ENCODE measurements at regions not wholly inside any gene's neighbourhood (a gene's known extent, or its start where the extent isn't known, plus 50 kb on each side); places are given as distances from the start of the nearest gene placed in this dataset.

DNA sequence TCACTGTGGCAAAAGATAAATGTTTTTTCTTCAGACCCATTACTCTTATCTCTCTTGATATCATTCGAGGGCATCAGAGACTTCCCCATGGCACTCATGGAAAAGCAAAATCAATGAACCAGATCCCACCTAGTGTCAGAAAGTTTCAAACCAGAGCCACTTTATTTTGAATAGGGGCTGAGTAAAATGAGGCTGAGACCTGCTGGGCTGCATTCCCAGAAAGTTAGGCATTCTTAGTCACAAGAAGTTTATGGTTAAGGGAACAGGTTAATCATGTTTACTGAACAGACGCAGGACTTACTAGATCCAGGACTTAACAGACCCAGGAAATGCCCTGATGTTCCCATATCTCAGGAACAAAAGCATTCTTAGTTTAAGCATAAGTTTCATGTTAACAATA, 369.9 kb downstream of the BTBD3 start:
- TF ChIP-seq, protein P1, sequence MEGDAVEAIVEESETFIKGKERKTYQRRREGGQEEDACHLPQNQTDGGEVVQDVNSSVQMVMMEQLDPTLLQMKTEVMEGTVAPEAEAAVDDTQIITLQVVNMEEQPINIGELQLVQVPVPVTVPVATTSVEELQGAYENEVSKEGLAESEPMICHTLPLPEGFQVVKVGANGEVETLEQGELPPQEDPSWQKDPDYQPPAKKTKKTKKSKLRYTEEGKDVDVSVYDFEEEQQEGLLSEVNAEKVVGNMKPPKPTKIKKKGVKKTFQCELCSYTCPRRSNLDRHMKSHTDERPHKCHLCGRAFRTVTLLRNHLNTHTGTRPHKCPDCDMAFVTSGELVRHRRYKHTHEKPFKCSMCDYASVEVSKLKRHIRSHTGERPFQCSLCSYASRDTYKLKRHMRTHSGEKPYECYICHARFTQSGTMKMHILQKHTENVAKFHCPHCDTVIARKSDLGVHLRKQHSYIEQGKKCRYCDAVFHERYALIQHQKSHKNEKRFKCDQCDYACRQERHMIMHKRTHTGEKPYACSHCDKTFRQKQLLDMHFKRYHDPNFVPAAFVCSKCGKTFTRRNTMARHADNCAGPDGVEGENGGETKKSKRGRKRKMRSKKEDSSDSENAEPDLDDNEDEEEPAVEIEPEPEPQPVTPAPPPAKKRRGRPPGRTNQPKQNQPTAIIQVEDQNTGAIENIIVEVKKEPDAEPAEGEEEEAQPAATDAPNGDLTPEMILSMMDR (IDR thresholded peaks at IDR 0.05; ENCODE audit: low read depth, low read length) = no peak
- DNase-seq (ENCODE audit: low read depth, low spot score) = no peak
- no peak overlapping the region for H3K4me3 ChIP-seq (ENCODE audit: low read depth, low read length)
- in situ Hi-C loops (cut with HindIII; ENCODE audit: low sequenced_read_pairs) = no loop called here

DNA sequence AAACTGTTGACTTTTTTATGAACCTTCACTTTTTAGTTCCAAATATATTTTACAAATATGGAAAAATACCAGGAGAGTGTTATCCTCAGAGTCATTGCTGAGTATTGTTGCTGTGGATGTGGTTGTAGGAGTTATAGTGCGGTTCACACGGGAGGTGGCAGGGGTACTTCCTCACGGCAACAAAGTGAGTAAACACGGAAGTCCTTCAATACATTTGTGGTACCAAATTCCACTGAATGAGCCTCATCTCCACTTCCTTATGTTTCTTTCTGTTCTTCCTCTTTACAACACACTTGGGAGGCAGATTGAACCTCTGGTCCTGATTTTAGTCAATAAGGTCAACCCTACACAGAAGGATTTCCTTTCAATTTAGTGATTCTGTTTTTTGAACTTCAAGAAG, 371.8 kb downstream of the BTBD3 start:
- DNase-seq (ENCODE audit: low read depth, low spot score) = no peak
- TF ChIP-seq, protein P1 (IDR thresholded peaks at IDR 0.05; ENCODE audit: low read depth, low read length) = no peak
- no peak overlapping the region for H3K4me3 ChIP-seq (ENCODE audit: low read depth, low read length)
- in situ Hi-C loops (cut with HindIII; ENCODE audit: low sequenced_read_pairs) = no loop called here

DNA sequence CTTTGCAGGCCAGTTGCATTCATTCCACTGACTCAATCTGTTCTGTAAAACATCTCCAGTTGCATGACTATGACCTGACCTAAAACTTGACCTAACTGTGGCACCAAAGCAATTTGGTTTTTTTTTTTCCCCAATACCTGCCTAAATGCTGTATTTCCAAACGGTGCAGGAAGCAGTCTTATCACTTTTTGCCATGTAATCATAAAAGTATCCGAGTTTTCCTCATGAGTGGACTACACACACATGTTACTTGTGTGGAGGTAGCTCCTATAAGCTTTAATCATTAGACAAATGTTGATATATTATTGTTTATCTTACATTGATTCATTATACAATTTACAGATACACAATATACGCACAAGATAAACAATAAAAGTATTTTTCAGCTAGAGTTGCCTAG, 373.7 kb downstream of the BTBD3 start:
- TF ChIP-seq, protein P1 (IDR thresholded peaks at IDR 0.05; ENCODE audit: low read depth, low read length) = no peak
- H3K4me3 ChIP-seq (ENCODE audit: low read depth, low read length) = no peak overlapping the region
- DNase-seq (ENCODE audit: low read depth, low spot score) = no peak
- in situ Hi-C loops (cut with HindIII; ENCODE audit: low sequenced_read_pairs) = no loop called here

DNA sequence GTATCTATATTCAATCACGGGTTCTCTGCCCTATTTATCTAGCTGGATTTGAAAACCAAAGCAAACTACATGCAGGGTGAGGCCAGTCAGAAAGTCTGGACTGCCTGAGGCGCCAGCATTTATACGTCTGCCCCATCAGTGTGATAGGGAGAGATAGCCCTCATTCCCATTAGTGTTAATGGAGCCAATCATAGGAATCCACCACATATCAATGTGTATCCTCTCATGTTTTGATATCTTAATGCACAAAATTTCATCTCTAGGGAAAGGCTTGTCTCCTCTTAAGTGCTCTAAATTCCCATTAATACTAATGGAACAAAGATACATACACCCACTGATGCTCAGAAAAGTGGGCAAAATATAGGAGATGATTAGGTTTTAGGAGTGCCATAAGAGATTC, 376.2 kb downstream of the BTBD3 start:
- in situ Hi-C loops (cut with HindIII; ENCODE audit: low sequenced_read_pairs) = no loop called here
- H3K4me3 ChIP-seq (ENCODE audit: low read depth, low read length) = no peak overlapping the region

DNA sequence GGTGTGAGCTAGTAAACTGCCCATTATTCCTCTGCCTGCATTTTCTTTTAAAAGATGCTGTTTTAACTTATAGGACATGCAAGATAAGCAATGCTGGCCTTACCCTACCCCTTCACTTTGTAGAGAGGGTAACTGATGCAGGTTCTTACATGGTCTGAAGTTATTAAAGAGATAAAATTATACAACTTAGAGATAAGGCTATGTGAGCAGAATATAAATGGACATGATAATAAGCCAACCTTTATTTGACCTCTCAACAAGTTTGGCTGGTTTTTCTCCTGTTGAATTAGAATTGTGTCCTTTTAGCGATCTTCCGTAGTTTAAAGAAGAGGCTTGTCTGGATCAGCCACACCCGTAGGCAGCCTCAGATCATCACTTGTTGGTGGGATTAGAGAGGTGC, 377.0 kb downstream of the BTBD3 start:
- in situ Hi-C loops (cut with HindIII; ENCODE audit: low sequenced_read_pairs) = no loop called here
- DNase-seq (ENCODE audit: low read depth, low spot score) = no peak
- H3K4me3 ChIP-seq (ENCODE audit: low read depth, low read length) = no peak overlapping the region
- TF ChIP-seq, protein P1 (IDR thresholded peaks at IDR 0.05; ENCODE audit: low read depth, low read length) = no peak

More for the DNA sequence above, 376.2 kb downstream of the BTBD3 start:
- TF ChIP-seq, protein P1 (IDR thresholded peaks at IDR 0.05; ENCODE audit: low read depth, low read length) = no peak
- DNase-seq (ENCODE audit: low read depth, low spot score) = no peak

GRCh38 chr20:12305188-12305950, 387.7 kb downstream of the BTBD3 start:
- no peak overlapping the region for H3K4me3 ChIP-seq (ENCODE audit: low read depth, low read length)
- DNase-seq (ENCODE audit: low read depth, low spot score) = no peak
- in situ Hi-C loops (cut with HindIII; ENCODE audit: low sequenced_read_pairs) = no loop called here
- TF ChIP-seq, protein P1 (IDR thresholded peaks at IDR 0.05; ENCODE audit: low read depth, low read length) = no peak
